Sigmoid colon (tissue), 4 donors: ENCODE measurements at regions not wholly inside any gene's neighbourhood (a gene's known extent, or its start where the extent isn't known, plus 50 kb on each side); places are given as distances from the start of the nearest gene placed in this dataset.

Experiments
- CTCF ChIP-seq, 4 experiments: fragments of 450-650 bp in 3 of 4; fragments of 200-600 bp in 1 of 4; IDR thresholded peaks; one replicate each; pipeline ENCODE4 v1.5.1; 2016 to 2019; ENCODE audit warnings: antibody characterized with exemption in 4 of 4, mild to moderate bottlenecking in 3 of 4, moderate library complexity in 2 of 4
- EP300 ChIP-seq, 4 donors: sonication (generic); formaldehyde crosslinking; IDR thresholded peaks; one replicate each; pipeline ENCODE4 v1.6.1; 2017; ENCODE audit warnings: antibody characterized with exemption in 4 of 4
- POLR2AphosphoS5 ChIP-seq, 4 donors: sonication (generic); formaldehyde crosslinking; IDR thresholded peaks; one replicate each; pipeline ENCODE4 v1.6.1; 2017; ENCODE audit warnings: antibody characterized with exemption in 4 of 4

- TF ChIP-seq CTCF (IDR thresholded peaks at IDR 0.05): no peak
- no peak for TF ChIP-seq EP300 (IDR thresholded peaks at IDR 0.05)
- TF ChIP-seq POLR2AphosphoS5 (IDR thresholded peaks at IDR 0.05): no peak
Observed at GRCh38 chr2:239502430-239503186, 101.8 kb upstream of the HDAC4 start.
